GM18909 (cell line): ENCODE measurements at regions not wholly inside any gene's neighbourhood (a gene's known extent, or its start where the extent isn't known, plus 50 kb on each side); places are given as distances from the start of the nearest gene placed in this dataset.
"Not testable (repeated sequence)": the region's sequence is repeated elsewhere in the genome, so short reads cannot be mapped to it uniquely, and the experiment has no call there.

ENCODE experiments used
- ATAC-seq: cut with Tn5 transposase; IDR thresholded peaks from one replicate; pipeline ENCODE4 v1.9.1; 2021; ENCODE audit warnings: mild to moderate bottlenecking; ENCODE audit not compliant: unreplicated experiment, poor library complexity

GRCh38 chr7:76971201-76971600, 61.0 kb downstream of the SPDYE17 start:
- not testable (repeated sequence) for ATAC-seq

DNA sequence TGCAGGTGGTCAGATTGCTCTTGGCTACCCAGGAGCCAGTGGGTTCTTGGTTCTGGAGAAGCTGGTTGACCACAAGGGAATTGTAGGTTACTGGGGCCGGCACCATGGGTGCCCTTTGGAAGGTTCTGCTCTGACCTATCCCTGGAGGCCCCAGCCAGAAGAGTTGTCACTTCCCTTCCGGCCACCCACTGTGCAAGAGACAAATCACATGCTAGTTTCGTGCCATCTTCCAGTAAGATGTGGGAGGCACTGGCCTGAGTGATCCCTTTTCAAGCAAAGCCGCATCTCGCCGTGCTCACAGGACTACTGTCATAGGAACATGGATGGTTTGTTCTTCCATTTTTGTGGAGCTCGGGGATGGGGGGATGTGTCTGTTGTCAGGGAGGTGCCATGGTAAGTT, 62.3 kb downstream of the SPDYE17 start:
- ATAC-seq: not testable (repeated sequence)

- not testable (repeated sequence) for ATAC-seq
Measured at GRCh38 chr7:76965731-76966548, 66.2 kb downstream of the SPDYE17 start.

DNA sequence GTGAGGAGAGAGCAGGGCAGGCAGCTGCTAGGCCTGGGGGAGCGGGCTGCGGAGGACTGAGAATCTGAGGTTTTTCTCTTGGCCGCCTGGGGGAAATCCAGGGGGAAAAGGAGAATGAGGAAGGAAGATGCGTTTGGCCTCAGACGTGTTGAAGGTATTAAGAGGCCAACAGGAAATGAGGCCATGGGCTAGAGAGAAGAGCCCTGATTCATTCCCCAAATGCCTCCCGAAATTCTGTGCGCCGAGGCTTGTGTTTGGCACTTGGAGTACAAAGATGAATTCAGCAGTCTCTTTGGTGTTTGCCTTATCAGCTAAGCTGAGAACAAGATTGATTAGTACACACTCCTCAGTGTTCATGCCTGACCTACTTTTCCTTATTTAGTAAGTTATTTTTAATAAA, 68.1 kb downstream of the SPDYE17 start:
- not testable (repeated sequence) for ATAC-seq

GRCh38 chr7:76963061-76963460, 69.1 kb downstream of the SPDYE17 start:
- not testable (repeated sequence) for ATAC-seq

DNA sequence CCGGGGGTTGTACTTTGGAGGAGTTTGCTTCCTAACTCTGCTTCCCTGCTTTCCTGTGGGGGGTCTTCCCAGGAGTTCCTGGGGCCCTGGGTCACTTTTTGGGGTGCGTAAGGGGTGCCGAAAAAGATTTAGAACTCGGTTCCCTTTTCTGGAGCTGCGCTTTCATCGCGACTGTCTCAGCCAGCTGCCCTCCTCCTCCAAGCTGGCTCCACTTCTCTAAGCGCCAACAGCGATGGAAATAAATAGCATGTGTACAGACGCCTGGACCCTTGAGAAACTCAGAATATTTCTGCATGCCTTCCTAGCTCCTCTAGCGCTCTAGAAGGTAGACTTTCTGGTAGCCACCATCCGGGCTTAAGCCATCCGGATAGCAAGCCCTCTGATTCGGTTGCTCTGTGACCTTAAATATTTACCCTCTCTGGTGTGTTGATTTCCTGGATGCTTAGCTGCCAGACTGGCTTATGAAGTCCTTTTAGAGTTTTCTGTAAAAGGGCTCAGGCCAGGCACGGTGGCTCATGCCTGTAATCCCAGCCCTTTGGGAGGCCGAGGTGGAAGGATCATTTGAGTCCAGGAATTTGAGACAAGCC, 71.7 kb downstream of the SPDYE17 start:
- ATAC-seq: peak; percentile 19

DNA sequence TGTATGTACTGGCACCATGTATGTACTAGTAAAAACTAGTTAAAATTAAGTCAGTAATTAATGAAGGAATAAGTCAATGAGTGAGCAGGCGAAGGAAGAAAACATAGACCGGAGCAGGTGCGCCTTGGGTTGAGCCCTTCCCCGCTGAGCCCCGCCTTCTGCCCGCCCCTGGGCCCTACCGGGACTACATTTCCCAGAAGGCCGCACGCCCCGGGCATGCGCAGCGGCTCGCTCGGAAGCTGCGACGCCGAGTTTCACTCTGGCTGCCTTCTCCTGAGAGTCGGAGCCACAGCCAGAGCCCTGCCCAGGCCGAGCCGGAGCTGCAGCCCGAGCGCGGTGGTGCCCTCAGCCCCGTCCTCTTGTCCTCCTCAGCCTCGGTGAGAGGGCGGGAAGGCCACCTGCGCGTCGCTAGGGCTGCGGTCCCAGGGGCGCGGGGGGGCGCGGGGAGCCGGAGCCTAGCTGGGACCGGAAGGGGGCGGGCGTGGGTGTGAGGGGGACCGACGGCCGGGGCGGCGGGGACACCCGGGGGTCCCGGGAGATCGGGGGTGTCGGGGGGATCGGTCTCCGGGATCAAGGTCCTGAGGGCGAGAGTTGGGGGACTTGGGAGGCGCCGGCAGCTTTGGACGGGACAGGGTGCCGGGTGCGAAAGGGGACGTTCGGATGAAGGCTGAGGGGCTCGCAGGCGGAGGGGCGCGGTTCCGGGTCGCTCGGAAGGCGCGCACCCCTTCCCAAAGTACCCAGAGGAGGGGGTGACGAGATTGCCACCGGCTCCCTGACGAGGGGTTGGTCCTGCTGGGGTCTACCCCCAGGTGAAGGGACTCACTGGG, 72.4 kb downstream of the SPDYE17 start:
- ATAC-seq: peak; percentile 98

GRCh38 chr7:76956531-76956930, 75.6 kb downstream of the SPDYE17 start:
- not testable (repeated sequence) for ATAC-seq

DNA sequence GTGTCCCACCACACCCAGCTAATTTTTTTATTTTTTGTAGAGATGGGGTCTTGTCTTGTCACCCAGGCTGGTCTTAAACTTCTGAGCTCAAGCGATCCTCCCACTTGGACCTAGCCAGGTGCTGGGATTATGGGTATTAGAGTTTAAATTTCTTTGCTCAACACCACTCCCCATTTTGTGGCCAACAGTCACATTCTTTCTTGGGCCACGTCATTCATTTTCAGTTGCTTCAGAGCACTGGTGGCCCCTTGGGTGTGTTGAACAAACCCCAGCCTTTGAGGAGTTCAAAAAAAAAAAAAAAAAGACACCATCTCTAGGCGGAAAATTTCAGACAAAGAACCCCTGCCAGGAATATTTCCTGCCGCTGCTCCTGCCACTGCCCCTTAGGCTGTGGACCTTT, 77.0 kb downstream of the SPDYE17 start:
- not testable (repeated sequence) for ATAC-seq

DNA sequence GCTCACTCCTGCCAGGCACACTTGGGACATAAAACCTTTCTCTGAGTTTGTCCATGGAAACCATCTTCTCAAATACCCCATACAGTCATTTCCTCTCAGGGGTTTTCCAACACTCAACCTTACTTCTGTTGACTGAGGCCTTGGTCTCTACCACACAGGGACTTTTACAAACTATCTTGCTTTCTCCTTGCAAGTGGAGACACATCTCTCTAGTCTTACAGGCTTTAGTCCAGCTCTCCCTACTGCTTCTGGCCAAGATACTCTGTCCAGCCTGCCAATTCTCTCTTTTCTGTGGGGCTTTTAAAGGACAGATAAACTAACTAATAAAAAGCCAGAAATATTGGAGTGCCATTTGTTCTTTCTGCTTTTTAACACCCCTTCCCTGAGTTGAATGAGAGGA, 87.6 kb downstream of the SPDYE17 start:
- ATAC-seq: peak; percentile 80

- ATAC-seq: not testable (repeated sequence)
Measured at GRCh38 chr7:76941809-76942765, 90.1 kb downstream of the SPDYE17 start.

DNA sequence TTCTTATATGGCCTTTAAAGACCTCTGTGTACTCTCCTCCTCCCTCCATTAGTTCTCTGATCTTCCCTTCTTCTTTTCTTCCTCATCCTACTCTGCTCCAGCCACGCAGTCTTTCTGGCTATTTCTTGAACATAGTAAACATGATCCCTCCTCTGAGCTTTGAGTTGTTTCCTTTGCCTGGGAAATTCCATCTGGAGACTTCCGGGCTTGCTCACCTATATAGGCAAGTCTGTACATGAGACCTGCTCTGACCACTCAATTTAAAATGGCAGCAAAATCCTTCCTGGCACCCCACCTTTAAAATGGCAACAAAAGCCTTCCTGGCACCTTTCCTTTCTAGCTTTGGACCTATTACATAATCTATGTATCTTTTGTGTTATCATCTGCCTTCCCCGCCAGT, 94.4 kb downstream of the SPDYE17 start:
- ATAC-seq: not testable (repeated sequence)

DNA sequence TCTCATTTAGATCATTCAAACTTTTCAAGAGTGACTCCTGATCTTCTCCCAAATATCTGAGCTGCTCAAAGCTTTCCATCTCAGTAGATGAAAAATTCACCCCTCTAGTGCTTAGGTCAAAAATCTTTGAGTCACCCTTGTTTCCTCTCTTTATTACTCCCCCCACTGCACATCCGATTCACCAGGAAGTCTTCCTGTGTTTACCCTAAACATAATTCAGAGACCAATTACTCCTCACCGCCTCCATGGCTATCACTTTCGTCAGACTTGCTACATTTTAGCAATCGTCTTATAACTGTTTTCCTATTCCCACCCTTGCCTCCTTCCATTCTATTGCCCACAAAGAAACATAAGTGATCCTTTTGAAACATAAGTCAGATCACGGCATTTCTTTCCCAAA, 94.8 kb downstream of the SPDYE17 start:
- ATAC-seq: not testable (repeated sequence)

- ATAC-seq: not testable (repeated sequence)
Measured at GRCh38 chr7:76936346-76936745, 95.8 kb downstream of the SPDYE17 start.

DNA sequence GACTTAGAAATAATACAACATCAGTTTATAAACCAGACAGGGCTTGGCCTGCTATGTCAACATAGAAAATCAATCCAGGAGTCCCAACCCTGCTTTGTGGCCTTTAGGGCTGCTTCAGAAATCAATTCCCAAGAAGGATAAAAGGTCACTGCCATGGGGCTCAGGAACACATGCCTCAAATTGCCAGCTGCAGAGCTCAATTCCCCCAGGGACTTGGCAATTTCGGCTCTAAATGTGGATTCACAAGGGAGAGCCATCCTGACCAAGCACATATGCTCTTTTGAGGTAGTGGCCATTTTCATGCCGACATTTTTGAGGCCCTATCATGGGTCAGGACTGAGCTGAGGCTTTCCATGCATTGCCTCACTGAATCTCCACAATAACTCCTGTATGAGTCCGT, 97.5 kb downstream of the SPDYE17 start:
- not testable (repeated sequence) for ATAC-seq

- peak; percentile 88 for ATAC-seq
Measured at GRCh38 chr7:76932957-76933356, 99.2 kb downstream of the SPDYE17 start.

- ATAC-seq: not testable (repeated sequence)
Measured at GRCh38 chr7:76931441-76931840, 100.7 kb downstream of the SPDYE17 start.

GRCh38 chr7:76930416-76930815, 101.7 kb downstream of the SPDYE17 start:
- not testable (repeated sequence) for ATAC-seq

- ATAC-seq: not testable (repeated sequence)
Measured at GRCh38 chr7:76928751-76929150, 103.4 kb downstream of the SPDYE17 start.
